HG02852 (cell line): ENCODE measurements at regions not wholly inside any gene's neighbourhood (a gene's known extent, or its start where the extent isn't known, plus 50 kb on each side); places are given as distances from the start of the nearest gene placed in this dataset.

Experiments
- ATAC-seq: cut with Tn5 transposase; IDR thresholded peaks from one replicate; pipeline ENCODE4 v1.9.1; 2021; ENCODE audit warnings: mild to moderate bottlenecking, moderate library complexity; ENCODE audit not compliant: unreplicated experiment

DNA sequence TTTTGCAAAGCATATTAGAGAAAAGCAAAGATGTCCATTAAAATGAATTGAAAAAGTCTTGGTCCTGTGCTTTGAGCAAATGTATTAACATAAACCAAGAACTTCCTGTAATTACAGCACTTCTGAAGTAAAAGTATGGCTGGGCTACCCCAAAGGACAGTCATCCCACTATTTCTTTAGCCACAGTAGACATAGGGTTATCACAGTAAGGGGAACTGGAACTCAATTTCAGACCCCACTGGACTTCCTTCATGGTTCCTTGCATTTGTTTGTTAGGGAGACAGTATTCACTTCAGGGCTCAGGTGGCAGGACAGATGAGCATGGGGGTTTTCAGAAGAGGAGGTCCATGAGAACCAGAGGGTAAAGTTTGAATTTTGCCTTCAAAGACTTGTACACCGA, 203.1 kb upstream of the PDE1C start:
- ATAC-seq, result no peak

DNA sequence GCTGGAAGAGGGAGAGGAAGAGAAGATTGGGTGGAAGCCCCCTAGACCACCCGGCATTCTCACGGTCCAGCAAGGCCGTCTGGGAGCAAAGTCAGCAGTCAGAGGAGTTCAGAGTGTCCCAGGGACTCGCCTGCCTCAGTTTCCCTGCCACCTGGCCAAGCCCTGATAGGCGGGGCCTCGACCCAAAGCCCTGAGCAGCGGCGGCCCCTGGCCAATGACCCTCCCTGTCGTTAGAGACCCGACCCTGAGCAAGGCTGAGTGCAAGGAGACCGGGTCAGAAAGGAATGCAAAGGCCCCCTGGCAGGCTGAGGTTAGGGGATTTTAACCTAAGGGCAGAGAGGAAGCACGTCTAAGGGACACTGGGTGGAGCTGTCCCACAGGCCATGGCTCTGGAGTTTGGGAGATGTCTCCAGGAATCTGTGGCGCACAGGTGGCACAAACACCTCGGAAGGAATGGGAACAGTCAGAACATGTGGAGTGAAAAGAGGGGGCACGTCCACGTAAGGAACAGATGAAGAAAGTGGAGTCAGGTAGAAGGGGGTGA, 196.8 kb upstream of the PDE1C start:
- ATAC-seq, result no peak

DNA sequence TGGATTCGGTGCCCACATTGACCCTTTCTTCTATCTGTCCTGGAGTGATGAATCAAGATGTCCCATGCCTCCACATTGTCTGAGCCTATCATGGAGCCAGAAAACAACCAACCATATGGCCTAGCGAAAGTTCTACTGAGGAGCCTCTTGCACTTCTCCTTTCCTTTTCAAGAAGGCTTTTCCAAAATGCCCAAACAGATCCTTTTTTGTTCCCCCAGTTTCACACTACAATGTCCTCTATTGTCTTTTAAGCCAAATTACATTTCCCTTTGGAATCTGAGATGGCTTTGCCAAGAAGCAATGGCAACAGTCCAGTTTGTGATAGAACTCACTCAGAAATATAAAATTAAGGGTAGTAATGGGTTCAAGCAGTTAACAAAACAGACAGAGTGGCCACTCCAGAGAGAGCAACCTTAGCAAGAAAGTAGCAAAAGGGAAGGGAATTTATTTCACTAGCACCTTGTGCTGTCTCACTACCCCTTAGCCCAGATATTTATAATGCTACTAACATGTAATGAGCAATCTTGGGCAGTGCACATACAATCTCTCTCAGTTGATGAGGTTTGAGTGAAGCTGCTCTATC, 194.6 kb upstream of the PDE1C start:
- no peak for ATAC-seq

DNA sequence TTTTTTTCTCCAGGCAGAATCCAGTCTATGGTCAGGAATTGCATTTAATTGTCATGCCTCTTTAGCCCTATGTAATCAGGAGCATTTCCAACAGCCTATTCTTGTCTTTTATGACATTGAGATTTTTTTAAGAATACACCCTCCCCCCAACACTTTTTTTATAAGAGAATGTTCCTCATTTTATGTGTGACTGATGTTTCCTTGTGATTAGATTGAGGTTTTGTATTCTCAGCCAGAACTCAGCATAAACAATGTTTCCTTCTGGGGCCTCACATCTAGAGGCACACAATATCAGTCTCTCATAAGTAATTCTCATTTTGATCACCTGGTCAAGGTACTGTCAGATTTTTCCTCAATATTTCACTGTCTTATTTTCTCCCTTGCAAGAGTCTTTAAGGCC, 193.4 kb upstream of the PDE1C start:
- no peak for ATAC-seq

DNA sequence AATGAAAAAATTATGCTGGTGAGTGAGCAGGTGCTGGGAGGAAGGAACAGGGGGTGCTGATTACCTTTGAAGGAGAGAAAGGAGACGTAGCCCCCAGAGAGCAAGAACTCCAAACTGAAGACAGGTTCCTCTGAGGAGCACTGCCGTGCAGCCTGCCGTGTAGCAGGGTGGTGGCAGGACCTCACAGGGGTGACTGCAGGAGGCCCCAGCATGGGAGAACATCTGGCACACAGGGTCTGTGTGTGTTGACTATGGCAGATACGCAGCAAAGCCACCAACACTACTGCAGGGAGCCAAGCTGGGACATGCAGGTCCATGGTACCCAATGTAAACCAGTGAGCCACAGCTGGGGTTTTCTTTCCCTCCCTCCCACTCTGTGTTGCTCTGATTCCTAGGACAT, 192.1 kb upstream of the PDE1C start:
- no peak for ATAC-seq

DNA sequence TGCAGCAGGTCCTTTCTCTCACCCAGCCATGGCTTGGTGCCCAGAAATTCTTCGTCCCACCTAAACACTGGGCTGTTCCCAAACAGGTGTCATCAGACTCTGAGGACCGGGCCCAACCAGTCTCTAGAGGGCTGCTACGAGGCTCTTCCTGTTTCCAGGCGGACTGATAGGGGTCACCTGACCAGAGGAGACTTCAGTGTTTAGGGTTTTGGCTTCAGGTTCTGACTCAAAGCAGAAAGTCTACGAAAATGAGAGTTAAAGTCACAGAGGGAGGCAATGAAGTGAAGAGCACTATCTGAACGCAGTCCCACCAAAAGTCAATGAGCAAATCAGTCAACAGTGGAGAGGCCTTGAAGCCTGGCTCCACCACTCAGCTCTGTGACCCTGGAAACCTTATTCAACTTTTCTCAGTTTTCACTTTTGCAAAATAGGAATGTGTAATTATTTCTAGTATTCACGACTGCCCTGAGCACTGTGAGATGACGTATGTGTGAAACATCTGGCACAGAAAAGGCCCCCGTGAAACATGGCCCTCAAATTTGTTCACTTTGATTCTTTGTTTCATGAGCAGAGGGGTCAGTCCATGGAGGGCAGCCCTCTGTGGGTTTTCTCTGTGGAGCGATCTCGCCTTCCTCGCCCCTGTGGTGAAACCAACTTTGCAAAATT, 189.9 kb upstream of the PDE1C start:
- ATAC-seq, result peak; percentile 94

DNA sequence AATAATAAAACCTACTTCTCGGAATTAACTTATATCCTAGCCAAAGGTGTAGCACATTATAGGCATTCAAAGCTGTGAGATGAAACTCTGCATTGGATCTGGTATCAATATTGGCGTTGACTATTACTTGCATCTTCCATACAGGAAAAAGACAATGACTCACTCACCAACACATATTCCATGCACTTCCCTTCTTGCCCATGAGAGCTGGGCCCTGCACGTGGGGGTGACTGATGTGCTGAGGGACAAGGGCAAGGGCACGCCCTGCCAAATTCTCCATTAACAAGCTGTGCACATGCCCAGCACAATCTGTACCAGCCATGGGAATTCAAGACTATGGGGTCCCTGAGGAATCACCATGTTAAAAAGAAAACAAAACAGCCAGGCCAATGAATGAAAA, 188.1 kb upstream of the PDE1C start:
- ATAC-seq, result no peak

DNA sequence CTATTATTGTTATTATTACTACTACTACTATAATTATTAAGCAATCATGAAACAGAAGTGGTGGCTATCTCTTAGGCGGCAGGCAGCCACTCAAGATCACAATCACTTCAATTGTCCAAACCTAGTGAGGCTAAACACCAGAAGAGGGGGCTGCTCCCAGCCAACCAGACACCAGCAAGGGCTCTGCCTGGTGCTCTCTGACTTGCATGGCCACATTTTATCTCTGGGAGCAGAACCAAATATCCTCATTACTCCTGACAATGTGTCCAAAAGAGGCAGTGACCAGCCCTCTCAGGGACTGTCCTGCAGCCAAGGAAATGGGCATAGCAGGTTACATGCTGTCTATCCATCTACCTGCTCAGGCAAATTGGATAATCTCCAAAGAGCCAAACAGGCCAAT, 187.4 kb upstream of the PDE1C start:
- ATAC-seq, result no peak

DNA sequence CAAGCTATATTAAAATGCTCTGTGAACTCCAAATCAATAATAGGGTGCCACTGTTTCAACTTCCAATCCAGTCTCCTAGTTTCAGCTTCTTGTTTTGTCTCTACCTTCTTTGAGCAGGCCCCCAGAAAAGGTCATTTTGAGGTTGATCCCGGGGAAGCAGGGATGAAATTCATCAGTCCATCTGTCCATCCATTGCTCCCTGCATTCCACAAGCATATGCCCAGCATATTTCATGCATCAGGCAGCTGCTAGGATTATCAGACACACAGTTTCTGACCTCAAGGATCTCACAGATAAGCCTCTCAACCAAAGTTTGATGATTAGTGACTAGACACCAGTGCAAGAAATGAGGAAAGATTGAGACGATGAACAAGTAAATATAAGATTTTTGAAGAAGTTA, 186.6 kb upstream of the PDE1C start:
- no peak for ATAC-seq

DNA sequence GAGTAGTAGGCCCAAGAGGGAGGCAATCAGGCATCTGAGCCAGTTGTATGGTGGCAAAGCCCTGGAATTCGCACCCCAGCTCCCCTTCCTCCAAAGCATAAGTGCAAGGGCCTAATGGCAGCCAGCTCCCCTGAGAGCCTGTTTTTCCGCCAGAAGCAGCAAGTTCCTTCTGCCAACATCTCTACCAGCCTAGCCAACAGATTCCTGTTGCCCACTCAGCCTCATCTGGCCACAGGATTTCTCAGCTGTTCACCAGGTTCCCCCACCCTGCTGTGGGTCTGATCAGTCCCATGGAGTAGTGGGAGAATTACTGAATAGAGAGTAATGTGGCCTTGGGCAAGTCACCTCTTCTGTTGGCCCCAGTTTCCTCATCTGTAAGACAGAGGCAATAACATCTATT, 186.2 kb upstream of the PDE1C start:
- no peak for ATAC-seq

DNA sequence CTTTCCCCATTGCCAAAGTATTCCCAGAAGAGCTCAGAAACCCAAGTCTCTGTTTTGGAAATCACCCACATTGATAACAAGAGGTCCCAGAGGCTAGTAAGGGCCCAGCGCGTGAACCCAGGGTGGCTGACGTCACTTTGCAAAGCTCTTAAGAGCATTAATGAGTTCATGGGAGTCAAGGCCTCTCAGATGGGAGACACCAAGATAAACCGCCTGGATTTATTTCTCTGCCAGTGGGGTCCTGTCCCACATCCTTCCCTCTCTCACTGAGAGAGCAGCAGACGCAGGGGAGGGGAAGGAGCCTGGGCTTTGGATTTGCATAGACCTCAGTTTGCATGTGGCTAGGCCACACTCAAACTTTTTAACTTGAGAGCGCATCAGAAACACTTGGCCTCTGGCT, 184.8 kb upstream of the PDE1C start:
- ATAC-seq, result peak; percentile 31

DNA sequence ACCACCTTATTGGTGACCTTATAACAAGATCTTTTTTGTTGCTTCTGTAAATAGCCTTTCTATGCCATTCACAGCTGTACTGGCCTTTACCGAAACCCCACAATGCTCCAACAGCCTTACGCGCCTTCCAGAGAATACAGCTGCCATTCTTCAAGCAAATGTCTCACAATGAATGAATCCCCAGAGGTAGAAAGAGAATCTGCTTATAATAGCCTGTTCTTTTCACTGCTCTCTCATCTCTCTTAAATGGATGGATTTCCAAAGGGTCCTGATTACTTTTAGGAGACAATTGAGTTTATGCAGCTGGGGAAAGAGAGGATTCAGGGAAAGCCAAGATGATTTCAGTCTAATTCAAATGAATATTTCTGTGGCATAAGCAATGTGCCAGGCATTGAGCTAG, 183.1 kb upstream of the PDE1C start:
- ATAC-seq, result no peak

DNA sequence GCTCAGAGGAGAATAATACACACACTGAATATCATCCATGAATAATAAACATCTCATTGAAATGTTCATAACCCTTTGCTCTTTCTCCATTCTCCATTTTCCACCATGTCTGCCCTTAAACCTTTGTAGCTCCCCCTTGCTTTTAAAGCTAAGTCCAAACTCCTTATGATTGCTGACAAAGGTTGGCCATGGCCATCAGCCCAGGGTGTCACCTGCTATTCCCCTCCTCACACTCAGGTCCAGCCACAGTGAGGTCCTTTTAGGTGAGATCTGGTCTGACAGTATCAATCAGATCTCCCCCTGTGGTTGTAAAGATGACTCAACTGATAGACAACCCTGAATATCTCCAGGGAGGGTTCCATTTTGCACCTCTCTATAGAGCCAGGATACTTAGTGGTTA, 181.5 kb upstream of the PDE1C start:
- no peak for ATAC-seq

DNA sequence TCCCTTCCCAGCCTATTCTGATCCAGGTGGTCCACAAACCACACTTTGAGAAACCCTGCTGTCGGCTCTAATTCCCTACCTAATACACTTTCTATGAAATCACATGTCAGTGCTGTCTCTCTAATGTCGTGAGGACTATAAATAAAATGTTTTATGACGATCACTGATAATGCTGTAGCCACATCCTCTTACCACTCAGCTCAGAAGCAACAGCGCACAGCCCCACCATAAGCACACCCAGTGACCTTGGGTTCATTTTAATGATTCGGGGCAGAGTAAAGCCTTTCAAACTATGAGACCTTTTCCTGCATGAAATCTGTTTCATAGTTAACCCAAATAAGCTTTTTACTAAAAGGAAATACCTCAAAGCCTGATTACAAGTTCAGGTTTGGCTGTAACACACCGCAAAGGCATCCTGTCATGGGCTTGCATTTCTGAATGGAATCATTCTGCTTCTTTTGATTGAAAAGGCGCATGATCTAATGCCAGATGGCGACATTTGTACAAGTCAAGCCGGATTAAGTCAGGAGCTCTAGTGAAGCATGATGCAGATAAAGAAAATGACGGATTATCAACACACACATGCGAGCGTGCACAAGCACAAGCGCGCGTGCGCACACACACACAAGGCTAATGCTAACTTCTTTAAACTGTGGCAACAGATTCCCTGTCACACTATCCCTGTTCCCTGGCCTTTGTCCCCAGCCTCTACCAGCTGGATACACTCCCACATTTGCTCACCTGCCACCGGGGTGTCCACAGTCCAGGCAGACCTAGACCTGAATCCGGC, 180.5 kb upstream of the PDE1C start:
- ATAC-seq, result no peak

DNA sequence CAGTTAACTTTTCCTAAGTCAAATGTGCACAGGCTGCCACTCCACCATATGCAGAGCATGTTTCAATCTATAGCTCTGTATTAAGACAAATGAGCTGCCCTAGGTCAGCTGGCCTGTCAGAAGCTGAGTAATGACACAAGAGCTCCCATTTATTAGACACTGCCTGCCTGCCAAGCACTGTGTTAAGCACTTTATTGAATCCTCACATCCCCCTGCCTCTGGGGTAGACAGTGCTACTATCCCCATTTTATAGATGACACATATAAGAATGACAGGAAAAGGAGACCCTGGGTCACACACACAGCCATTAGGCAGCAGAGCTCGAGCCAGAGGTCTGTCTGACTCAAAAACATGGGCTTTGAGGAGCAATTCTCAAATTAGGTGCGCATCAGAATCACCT, 179.8 kb upstream of the PDE1C start:
- ATAC-seq, result no peak

DNA sequence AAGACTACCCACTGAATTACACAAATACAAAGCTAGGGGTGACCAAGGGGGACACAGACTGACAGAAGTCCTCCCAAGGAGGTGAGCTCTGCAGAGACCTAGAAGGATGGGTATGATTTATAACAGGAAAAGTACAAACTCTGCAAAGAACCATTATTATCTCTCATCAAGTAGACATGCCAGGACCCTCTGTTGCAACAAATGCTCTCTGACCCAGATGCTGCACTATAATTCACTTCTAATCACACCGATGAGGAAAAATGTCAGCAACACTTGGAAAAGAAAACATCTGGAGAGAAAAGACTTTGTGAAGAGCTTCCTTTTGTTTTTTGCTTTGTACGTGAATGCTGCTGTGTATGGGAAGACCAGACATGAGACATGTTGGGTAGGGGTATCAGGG, 178.3 kb upstream of the PDE1C start:
- no peak for ATAC-seq

DNA sequence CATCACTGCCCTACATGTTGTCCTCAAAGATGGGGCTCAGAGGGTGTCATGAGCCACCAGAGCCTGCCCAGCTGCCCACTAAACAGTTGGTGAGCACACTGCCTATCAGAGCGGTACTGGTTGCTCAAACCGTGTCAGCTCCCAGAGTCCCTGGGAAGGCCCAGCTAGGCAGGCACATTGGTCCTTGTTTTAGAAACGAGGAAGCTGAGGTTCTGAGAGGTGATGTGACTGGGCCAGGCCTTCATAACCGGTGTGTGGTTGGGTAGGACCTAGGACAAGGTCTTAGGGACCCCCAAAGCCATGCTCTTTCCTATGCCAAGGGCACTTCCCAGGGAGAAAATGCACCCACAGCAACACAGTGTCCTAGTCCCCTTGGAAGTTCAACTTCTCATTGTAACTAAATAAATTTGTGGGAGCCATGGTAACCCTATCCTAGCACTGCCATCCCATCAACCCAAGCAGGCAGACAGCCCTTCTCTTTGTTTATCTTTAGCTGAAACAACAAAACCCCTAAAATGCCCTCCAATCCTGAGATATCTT, 174.7 kb upstream of the PDE1C start:
- no peak for ATAC-seq

DNA sequence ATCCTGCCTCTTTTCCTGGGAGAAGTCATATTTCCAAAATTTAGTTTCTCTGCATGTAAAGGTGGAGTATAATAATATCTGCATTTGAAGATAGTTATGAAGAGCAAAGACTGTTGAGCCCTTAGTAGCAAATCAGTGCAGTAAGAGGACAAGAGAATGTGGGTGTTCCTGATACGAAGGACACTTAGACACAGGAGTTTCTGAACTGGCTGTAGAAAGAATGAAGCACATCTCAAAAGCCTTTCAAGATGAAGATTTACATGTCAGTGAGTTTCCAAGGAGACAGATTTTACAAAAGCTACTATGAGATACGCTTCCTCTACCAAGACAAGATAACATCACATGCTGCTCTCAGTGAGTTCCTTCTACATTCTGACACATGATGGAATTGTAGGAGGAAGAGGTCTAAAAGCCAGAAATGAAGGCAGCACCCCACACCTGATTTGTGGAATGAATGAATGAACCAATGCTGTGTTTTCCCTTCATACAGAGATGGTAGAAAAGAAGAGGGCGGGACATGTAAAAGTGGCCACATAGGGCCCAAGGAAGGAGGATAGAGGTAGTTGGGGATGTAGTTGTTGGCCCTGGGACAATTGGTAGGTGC, 173.6 kb upstream of the PDE1C start:
- ATAC-seq, result no peak

DNA sequence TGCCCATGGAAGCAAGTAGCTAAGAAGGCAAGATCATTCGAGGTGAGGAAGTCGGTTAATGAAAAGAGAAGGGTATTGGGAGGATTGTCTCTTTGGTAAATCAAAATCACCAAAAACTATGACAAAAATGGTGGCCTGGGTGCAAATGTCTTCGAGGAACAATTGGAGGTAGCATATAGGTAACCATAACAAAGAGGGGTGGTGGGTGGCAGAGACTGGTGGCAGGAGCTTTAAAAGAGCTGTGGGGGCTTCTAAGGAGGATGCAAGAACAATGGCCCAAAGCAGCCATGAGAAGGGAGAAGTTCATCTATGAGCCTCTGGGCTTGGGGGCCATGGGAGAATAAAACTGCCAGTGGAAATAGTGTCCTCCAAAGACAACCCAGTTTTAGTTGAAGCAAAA, 172.2 kb upstream of the PDE1C start:
- ATAC-seq, result no peak

DNA sequence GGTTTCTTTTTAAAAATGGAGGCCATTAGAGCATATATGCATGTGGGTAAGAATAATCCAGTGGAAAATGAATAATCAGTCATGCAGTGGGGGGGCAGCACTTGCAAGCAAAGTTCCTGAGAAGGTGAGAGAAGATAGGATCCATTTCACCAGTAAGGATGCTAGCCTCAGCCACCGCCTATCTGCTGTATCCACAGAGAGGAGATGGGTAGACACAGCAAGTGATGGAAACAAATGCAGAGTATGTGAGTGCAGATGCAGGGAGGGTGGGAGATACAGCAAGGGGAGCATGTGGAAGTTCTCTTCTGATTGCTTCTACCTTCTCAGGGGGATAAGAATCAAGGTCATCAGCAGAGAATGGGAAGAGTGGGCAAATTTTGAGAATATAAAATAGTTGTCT, 171.4 kb upstream of the PDE1C start:
- no peak for ATAC-seq

DNA sequence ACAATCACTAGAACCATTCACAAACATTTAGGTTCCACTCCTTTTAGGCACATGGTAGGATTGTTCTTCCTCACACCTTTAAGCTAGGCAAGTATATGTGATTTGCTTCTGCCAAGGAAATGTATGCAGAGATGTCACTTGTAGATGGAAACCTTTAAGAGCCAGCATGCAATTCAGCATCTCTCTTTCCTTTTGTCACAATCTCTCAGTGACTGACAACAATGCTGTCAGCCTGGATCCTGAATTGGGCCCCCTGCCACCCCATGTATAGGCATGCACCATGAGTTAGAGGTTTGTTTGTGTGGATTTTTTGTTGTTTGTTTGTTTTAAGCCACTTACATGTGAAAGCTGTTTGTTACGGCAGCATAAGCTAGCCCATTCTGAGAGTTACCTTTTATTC, 169.6 kb upstream of the PDE1C start:
- ATAC-seq, result no peak
